Upper lobe of right lung (tissue), 1 donor: ENCODE measurements at regions not wholly inside any gene's neighbourhood (a gene's known extent, or its start where the extent isn't known, plus 50 kb on each side); places are given as distances from the start of the nearest gene placed in this dataset.

ENCODE experiments used
- ATAC-seq: fragments of 200-7000 bp; cut with Tn5 transposase; one replicate; pipeline ENCODE4 v1.9.1; 2020; ENCODE audit warnings: mild to moderate bottlenecking, moderate library complexity
- DNase-seq: peaks from one replicate; pipeline ENCODE4 v3.0.0-alpha.2; 2020
- H3K27ac ChIP-seq: fragments of 200-600 bp; one replicate; pipeline ENCODE4 v1.8.0; 2022
- H3K27me3 ChIP-seq: fragments of 200-600 bp; one replicate; pipeline ENCODE4 v1.8.0; 2022; ENCODE audit warnings: mild to moderate bottlenecking
- H3K36me3 ChIP-seq: fragments of 200-600 bp; one replicate; pipeline ENCODE4 v1.8.0; 2022
- H3K4me1 ChIP-seq: fragments of 200-600 bp; one replicate; pipeline ENCODE4 v1.8.0; 2022
- H3K4me3 ChIP-seq: fragments of 200-600 bp; one replicate; pipeline ENCODE4 v1.8.0; 2022; ENCODE audit warnings: mild to moderate bottlenecking
- H3K9me3 ChIP-seq: fragments of 200-600 bp; one replicate; pipeline ENCODE4 v1.8.0; 2022
- CTCF ChIP-seq: fragments of 200-600 bp; IDR thresholded peaks from one replicate; pipeline ENCODE4 v1.8.0; 2022; ENCODE audit warnings: antibody characterized with exemption
- intact Hi-C: fragments of 100-400 bp; cut with DNase I; formaldehyde crosslinking; loops from one replicate; pipeline ENCODE4 v1.11.0; 2022
- donor health status: DM: no; HTN: yes; CAD: no; lungs with severe emphysema.

GRCh38 chr1:207962716-207963426 lies 51.9 kb upstream of the CD34 start:
- Histone ChIP-seq H3K27ac (peak overlapping the region; percentile 98), H3K9me3 (no peaks in the 10 kb centered on the region), H3K27me3 (no peaks in the 10 kb centered on the region), H3K36me3 (no peaks in the 10 kb centered on the region), H3K4me3 (peak overlapping the region; percentile 66), H3K4me1 (peaks cover 31% of the 10 kb centered on the region)
- TF ChIP-seq CTCF: no peak
- DNase-seq: no peak
- intact Hi-C loops: loop anchor here (5.0 to 10.0 kb wide), 2 partner anchors 76 to 138 kb away; no protein-coding TSS in a partner anchor
- peak; percentile 2 for ATAC-seq
